IMR-90 (cell line): ENCODE measurements at regions not wholly inside any gene's neighbourhood (a gene's known extent, or its start where the extent isn't known, plus 50 kb on each side); places are given as distances from the start of the nearest gene placed in this dataset.

Experiments used
- ATAC-seq: fragments of 200-7000 bp; cut with Tn5 transposase; 2 replicates; pipeline ENCODE4 v1.9.1; 2020; ENCODE audit warnings: low read depth, mild to moderate bottlenecking, moderate library complexity
- BruUV-seq: library from RNA; stranded (reverse); fragments of 400-500 nt; replicated peaks from 2 replicates; lab custom pipeline; 2021; lab: Mats Ljungman, UMichigan
- CTCF ChIA-PET: fragments of 300-600 bp; formaldehyde crosslinking; extraction: SDS; loops from one replicate; lab custom pipeline; 2021; ENCODE audit warnings: antibody characterized with exemption; lab: Yijun Ruan, JAX
- POLR2A ChIA-PET: fragments of 300-600 bp; sonication (Branson Sonifier 250); formaldehyde crosslinking; loops from one replicate; lab custom pipeline; 2022; ENCODE audit warnings: antibody characterized with exemption; ENCODE audit not compliant: unreplicated experiment; lab: Charles Lee
- DNase-seq: peaks from one replicate; pipeline ENCODE4 v3.0.0; 2013
- H2AFZ ChIP-seq: replicated peaks from 2 replicates; pipeline ENCODE3; 2013; ENCODE audit warnings: low read length, mild to moderate bottlenecking; ENCODE audit not compliant: poor library complexity
- H2AK5ac ChIP-seq: 2 replicates; pipeline ENCODE4 v1.6.1; 2013; ENCODE audit warnings: low read depth, low read length, inconsistent platforms
- H2AK9ac ChIP-seq: replicated peaks from 2 replicates; pipeline ENCODE3; 2013; ENCODE audit warnings: mild to moderate bottlenecking, low read depth, low read length, moderate library complexity; ENCODE audit not compliant: poor library complexity
- H2BK120ac ChIP-seq: 2 replicates; pipeline ENCODE4 v1.6.1; 2013; ENCODE audit warnings: low read depth, low read length, inconsistent platforms
- H2BK15ac ChIP-seq: 3 replicates; pipeline ENCODE4 v1.6.1; 2013; ENCODE audit warnings: low read depth, low read length, inconsistent platforms
- H2BK20ac ChIP-seq: 2 replicates; pipeline ENCODE4 v1.6.1; 2013; ENCODE audit warnings: low read depth, mild to moderate bottlenecking, inconsistent platforms, low read length, moderate library complexity
- H2BK5ac ChIP-seq: 2 replicates; pipeline ENCODE4 v1.6.1; 2013; ENCODE audit warnings: mild to moderate bottlenecking, low read depth, low read length, inconsistent platforms; ENCODE audit not compliant: poor library complexity, severe bottlenecking
- H3K14ac ChIP-seq: replicated peaks from 2 replicates; pipeline ENCODE4 v1.6.1; 2013; ENCODE audit warnings: low read depth, low read length, inconsistent platforms
- H3K18ac ChIP-seq: 2 replicates; pipeline ENCODE4 v1.6.1; 2013; ENCODE audit warnings: low read depth, low read length, control low read depth
- H3K23ac ChIP-seq: 2 replicates; pipeline ENCODE4 v1.6.1; 2013; ENCODE audit warnings: low read depth, low read length, inconsistent platforms
- H3K27ac ChIP-seq: 2 replicates; pipeline ENCODE4 v1.5.1; 2013; ENCODE audit warnings: mild to moderate bottlenecking, control low read depth, low read length; ENCODE audit not compliant: insufficient read depth
- H3K27me3 ChIP-seq: 2 replicates; pipeline ENCODE4 v1.6.1; 2013; ENCODE audit warnings: low read length; ENCODE audit not compliant: control insufficient read depth, insufficient read depth
- H3K36me3 ChIP-seq: 2 replicates; pipeline ENCODE4 v1.6.1; 2013; ENCODE audit warnings: low read length, mixed read lengths; ENCODE audit not compliant: control insufficient read depth, insufficient read depth
- H3K4ac ChIP-seq: 2 replicates; pipeline ENCODE4 v1.6.1; 2013; ENCODE audit warnings: low read depth, low read length, inconsistent platforms
- H3K4me1 ChIP-seq: 2 replicates; pipeline ENCODE4 v1.6.1; 2013; ENCODE audit warnings: low read length, mixed read lengths; ENCODE audit not compliant: control insufficient read depth, insufficient read depth
- H3K4me2 ChIP-seq: 2 replicates; pipeline ENCODE4 v1.6.1; 2013; ENCODE audit warnings: low read depth, mild to moderate bottlenecking, control low read depth, low read length, moderate library complexity
- H3K4me3 ChIP-seq: 2 replicates; pipeline ENCODE4 v1.5.1; 2013; ENCODE audit warnings: low read depth, mild to moderate bottlenecking, control low read depth, low read length, moderate library complexity; ENCODE audit not compliant: insufficient read depth
- H3K56ac ChIP-seq: 2 replicates; pipeline ENCODE4 v1.6.1; 2013; ENCODE audit warnings: low read length, inconsistent platforms; ENCODE audit not compliant: insufficient read depth; ENCODE audit errors: extremely low read depth
- H3K79me1 ChIP-seq, 2 experiments: 2 replicates each; pipeline ENCODE4 v1.6.1; 2013; ENCODE audit warnings: low read length in 2 of 2, inconsistent platforms in 1 of 2, low read depth in 1 of 2
- H3K9ac ChIP-seq: 2 replicates; pipeline ENCODE4 v1.6.1; 2013; ENCODE audit warnings: low read depth, low read length, control low read depth
- H3K9me1 ChIP-seq: 2 replicates; pipeline ENCODE4 v1.6.1; 2013; ENCODE audit warnings: low read length, inconsistent platforms; ENCODE audit not compliant: insufficient read depth
- H3K9me3 ChIP-seq: 2 replicates; pipeline ENCODE4 v1.6.1; 2013; ENCODE audit warnings: low read length; ENCODE audit not compliant: control insufficient read depth, insufficient read depth
- H4K20me1 ChIP-seq: 2 replicates; pipeline ENCODE4 v1.6.1; 2013; ENCODE audit warnings: low read length, inconsistent platforms; ENCODE audit not compliant: insufficient read depth
- H4K5ac ChIP-seq: 2 replicates; pipeline ENCODE4 v1.6.1; 2013; ENCODE audit warnings: mild to moderate bottlenecking, low read depth, low read length, control low read depth
- H4K8ac ChIP-seq, 2 experiments: 2 replicates each; pipeline ENCODE4 v1.6.1; 2013; ENCODE audit warnings: low read depth in 2 of 2, low read length in 2 of 2, control low read depth in 1 of 2, inconsistent platforms in 1 of 2
- H4K91ac ChIP-seq: 2 replicates; pipeline ENCODE4 v1.6.1; 2013; ENCODE audit warnings: low read depth, low read length, inconsistent platforms; ENCODE audit not compliant: insufficient read depth
- CHD1 ChIP-seq: IDR thresholded peaks from 2 replicates; pipeline ENCODE4 v1.6.1; 2012; ENCODE audit warnings: low read depth, low read length, improper control_type of control experiment
- MAFK ChIP-seq: IDR thresholded peaks from 2 replicates; pipeline ENCODE4 v1.6.1; 2012; ENCODE audit warnings: low read depth, low read length, improper control_type of control experiment
- MAZ ChIP-seq: IDR thresholded peaks from 2 replicates; pipeline ENCODE4 v1.6.1; 2012; ENCODE audit warnings: low read depth, mild to moderate bottlenecking, low read length, improper control_type of control experiment, moderate library complexity, borderline replicate concordance
- MXI1 ChIP-seq: IDR thresholded peaks from 2 replicates; pipeline ENCODE4 v1.6.1; 2012; ENCODE audit warnings: low read depth, mild to moderate bottlenecking, low read length, moderate library complexity, borderline replicate concordance
- RAD21 ChIP-seq: IDR thresholded peaks from 2 replicates; pipeline ENCODE4 v1.6.1; 2012; ENCODE audit warnings: low read length, improper control_type of control experiment
- RCOR1 ChIP-seq: IDR thresholded peaks from 2 replicates; pipeline ENCODE4 v1.6.1; 2012; ENCODE audit warnings: mild to moderate bottlenecking, low read length, improper control_type of control experiment; ENCODE audit not compliant: insufficient replicate concordance
- RFX5 ChIP-seq: IDR thresholded peaks from 2 replicates; pipeline ENCODE4 v1.8.0; 2012; ENCODE audit warnings: low read depth, mild to moderate bottlenecking, low read length, moderate library complexity
- SMC3 ChIP-seq: fragments of 150-350 bp; IDR thresholded peaks from 2 replicates; pipeline ENCODE4 v1.6.1; 2016; ENCODE audit warnings: low read depth, mild to moderate bottlenecking, antibody characterized with exemption, low read length, moderate library complexity
- WGBS, 2 experiments: methylation state at CpG; one replicate each; pipeline versions ENCODE4 v1.1.5 to v1.1.7; 2013; ENCODE audit warnings: missing lambda C conversion rate in 2 of 2; ENCODE audit not compliant: insufficient read length in 1 of 2; ENCODE audit errors: extremely low coverage in 2 of 2; 5-methylcytosine and 5-hydroxymethylcytosine counted together
- dilution Hi-C: fragments of 300-500 bp; cut with HindIII; formaldehyde crosslinking; loops from one replicate; pipeline ENCODE4 v1.14.3; 2018; ENCODE audit warnings: low sequenced_read_pairs; ENCODE audit not compliant: unreplicated experiment
- in situ Hi-C: fragments of 300-500 bp; cut with MboI; formaldehyde crosslinking; loops from 3 replicates; pipeline ENCODE4 v1.14.3; 2019; ENCODE audit warnings: low sequenced_read_pairs, inconsistent platforms, mixed read lengths
- intact Hi-C: fragments of 100-400 bp; cut with micrococcal nuclease; formaldehyde crosslinking; loops from 2 replicates; pipeline ENCODE4 v1.10.0; 2022
- TF ChIP-seq, protein P1 (sequence below): conservative IDR thresholded peaks from 2 replicates; pipeline ENCODE4 v1.5.1; 2012; ENCODE audit warnings: mild to moderate bottlenecking, low read depth, low read length, improper control_type of control experiment

DNA sequence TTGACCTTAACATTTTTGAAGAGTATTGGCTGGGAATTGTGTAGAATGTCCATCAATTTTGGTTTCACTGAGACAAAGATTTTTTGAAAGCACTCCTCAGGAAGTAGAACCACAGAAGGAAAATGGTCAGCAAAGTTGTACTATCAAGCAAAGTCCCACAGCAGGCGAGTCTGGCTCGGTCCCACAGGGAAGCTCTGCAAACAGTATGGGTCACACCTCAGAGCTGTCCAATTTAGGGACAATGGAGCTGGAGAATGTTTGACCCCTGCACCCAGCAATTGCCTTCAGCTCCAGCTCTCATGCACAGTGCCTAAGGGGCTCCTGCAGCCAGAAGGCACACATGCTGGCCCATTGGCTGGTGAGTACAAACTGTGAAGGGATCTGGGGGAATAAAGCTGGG is 147.0 kb downstream of the MAFB start:
- no peaks in the 10 kb centered on the region for H3K79me1 ChIP-seq
- no peak overlapping the region for H2BK5ac ChIP-seq
- ChIA-PET CTCF (no interaction called here), POLR2A (no interaction called here)
- no peak overlapping the region for H3K4me2 ChIP-seq
- TF ChIP-seq RFX5 (no peak), RCOR1 (no peak), SMC3 (no peak), MXI1 (no peak), RAD21 (no peak), CHD1 (no peak), MAFK (no peak), MAZ (no peak)
- TF ChIP-seq, protein P1, sequence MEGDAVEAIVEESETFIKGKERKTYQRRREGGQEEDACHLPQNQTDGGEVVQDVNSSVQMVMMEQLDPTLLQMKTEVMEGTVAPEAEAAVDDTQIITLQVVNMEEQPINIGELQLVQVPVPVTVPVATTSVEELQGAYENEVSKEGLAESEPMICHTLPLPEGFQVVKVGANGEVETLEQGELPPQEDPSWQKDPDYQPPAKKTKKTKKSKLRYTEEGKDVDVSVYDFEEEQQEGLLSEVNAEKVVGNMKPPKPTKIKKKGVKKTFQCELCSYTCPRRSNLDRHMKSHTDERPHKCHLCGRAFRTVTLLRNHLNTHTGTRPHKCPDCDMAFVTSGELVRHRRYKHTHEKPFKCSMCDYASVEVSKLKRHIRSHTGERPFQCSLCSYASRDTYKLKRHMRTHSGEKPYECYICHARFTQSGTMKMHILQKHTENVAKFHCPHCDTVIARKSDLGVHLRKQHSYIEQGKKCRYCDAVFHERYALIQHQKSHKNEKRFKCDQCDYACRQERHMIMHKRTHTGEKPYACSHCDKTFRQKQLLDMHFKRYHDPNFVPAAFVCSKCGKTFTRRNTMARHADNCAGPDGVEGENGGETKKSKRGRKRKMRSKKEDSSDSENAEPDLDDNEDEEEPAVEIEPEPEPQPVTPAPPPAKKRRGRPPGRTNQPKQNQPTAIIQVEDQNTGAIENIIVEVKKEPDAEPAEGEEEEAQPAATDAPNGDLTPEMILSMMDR = no peak
- no peak overlapping the region for H3K27ac ChIP-seq
- no peaks in the 10 kb centered on the region for H3K9me1 ChIP-seq
- DNase-seq = no peak
- no peak overlapping the region for H2AFZ ChIP-seq
- no peak overlapping the region for H3K18ac ChIP-seq
- WGBS, 2 experiments = 60% methylated on average over 1 of the region's 2 CpGs; no CpG with 5 or more reads in 1 of the 2 experiments
- no peak overlapping the region for H2BK120ac ChIP-seq
- no peak overlapping the region for H2BK20ac ChIP-seq
- no peak overlapping the region for H2AK9ac ChIP-seq
- no peak overlapping the region for H2AK5ac ChIP-seq
- no peak overlapping the region for H4K8ac ChIP-seq
- no peak overlapping the region for H3K14ac ChIP-seq
- no peaks in the 10 kb centered on the region; the same call in 1 of the 2 replicates for H3K27me3 ChIP-seq
- no peaks in the 10 kb centered on the region for H3K36me3 ChIP-seq
- no peak overlapping the region for H3K9ac ChIP-seq
- no peaks in the 10 kb centered on the region for H4K20me1 ChIP-seq
- no peak overlapping the region for H3K4ac ChIP-seq
- no peaks in the 10 kb centered on the region for H3K9me3 ChIP-seq
- intact Hi-C loops (no loop called here), in situ Hi-C loops (no loop called here), dilution Hi-C loops (no loop called here)
- no peak overlapping the region for H2BK15ac ChIP-seq
- no peak for ATAC-seq
- H4K91ac ChIP-seq = no peak overlapping the region
- H3K4me3 ChIP-seq = no peak overlapping the region
- H3K23ac ChIP-seq = no peak overlapping the region
- BruUV-seq = no TSS peak
- no peak overlapping the region for H3K56ac ChIP-seq
- no peak overlapping the region for H4K5ac ChIP-seq
- no peaks in the 10 kb centered on the region for H3K4me1 ChIP-seq
